ENCODE measurements at regions not wholly inside any gene's neighbourhood (a gene's known extent, or its start where the extent isn't known, plus 50 kb on each side); places are given as distances from the start of the nearest gene placed in this dataset.

GRCh38 chr3:159236321-159236720 is 434.5 kb downstream of the MFSD1 start:
- no peak overlapping the region for H3K27ac Mint-ChIP-seq
- H3K4me3 Mint-ChIP-seq, result no peak overlapping the region
- CTCF ChIA-PET, result interaction anchor here (1.3 to 1.5 kb wide), 2 partner anchors 16 to 390 kb away, joined by 3 to 4 read pairs; no protein-coding TSS in a partner anchor
- no peak for DNase-seq
- no peak for TF ChIP-seq CTCF (IDR thresholded peaks at IDR 0.05)
- H3K4me1 Mint-ChIP-seq (ENCODE audit: low read depth), result no peaks in the 10 kb centered on the region
- H3K27me3 Mint-ChIP-seq, result peaks cover 6% of the 10 kb centered on the region
- ATAC-seq, result no peak
- H3K9me3 Mint-ChIP-seq, result no peaks in the 10 kb centered on the region
- H3K36me3 Mint-ChIP-seq (ENCODE audit: low read depth), result no peaks in the 10 kb centered on the region
- POLR2A ChIA-PET, result no interaction called here
- intact Hi-C loops (cut with micrococcal nuclease), result no loop called here

- peaks cover 6% of the 10 kb centered on the region for H3K27me3 Mint-ChIP-seq
- no peak overlapping the region for H3K4me3 Mint-ChIP-seq
- CTCF ChIA-PET, result interaction anchor here (1.5 kb wide), 1 partner anchor 15 kb away, joined by 4 read pairs; no protein-coding TSS in a partner anchor
- TF ChIP-seq CTCF (IDR thresholded peaks at IDR 0.05), result no peak
- H3K36me3 Mint-ChIP-seq (ENCODE audit: low read depth), result no peaks in the 10 kb centered on the region
- H3K27ac Mint-ChIP-seq, result no peak overlapping the region
- no peaks in the 10 kb centered on the region for H3K4me1 Mint-ChIP-seq (ENCODE audit: low read depth)
- no peaks in the 10 kb centered on the region for H3K9me3 Mint-ChIP-seq
- intact Hi-C loops (cut with micrococcal nuclease), result no loop called here
- POLR2A ChIA-PET, result no interaction called here
- ATAC-seq (no peak), DNase-seq (no peak)
These were observed 435.4 kb downstream of the MFSD1 start for GRCh38 chr3:159237226-159237625.

- no peak overlapping the region for H3K27ac Mint-ChIP-seq
- TF ChIP-seq CTCF (IDR thresholded peaks at IDR 0.05), result no peak
- POLR2A ChIA-PET, result no interaction called here
- H3K4me1 Mint-ChIP-seq (ENCODE audit: low read depth), result no peaks in the 10 kb centered on the region
- no peak overlapping the region for H3K4me3 Mint-ChIP-seq
- no peaks in the 10 kb centered on the region for H3K9me3 Mint-ChIP-seq
- DNase-seq (no peak), ATAC-seq (no peak)
- H3K36me3 Mint-ChIP-seq (ENCODE audit: low read depth), result no peaks in the 10 kb centered on the region
- CTCF ChIA-PET, result interaction anchor here (0.8 to 0.9 kb wide), 2 partner anchors 22 to 394 kb away, joined by 3 to 5 read pairs; no protein-coding TSS in a partner anchor
- H3K27me3 Mint-ChIP-seq, result peaks cover 5% of the 10 kb centered on the region
- intact Hi-C loops (cut with micrococcal nuclease), result no loop called here
These were observed 436.8 kb downstream of the MFSD1 start for GRCh38 chr3:159238646-159239045.

- H3K27me3 Mint-ChIP-seq, result peaks cover 5% of the 10 kb centered on the region
- ATAC-seq (no peak), DNase-seq (no peak)
- intact Hi-C loops (cut with micrococcal nuclease), result no loop called here
- TF ChIP-seq CTCF (IDR thresholded peaks at IDR 0.05), result no peak
- H3K9me3 Mint-ChIP-seq, result no peaks in the 10 kb centered on the region
- no peak overlapping the region for H3K4me3 Mint-ChIP-seq
- no peaks in the 10 kb centered on the region for H3K4me1 Mint-ChIP-seq (ENCODE audit: low read depth)
- ChIA-PET POLR2A (no interaction called here), CTCF (interaction anchor here (0.8 to 0.9 kb wide), 2 partner anchors 21 to 394 kb away, joined by 3 to 5 read pairs; no protein-coding TSS in a partner anchor)
- no peaks in the 10 kb centered on the region for H3K36me3 Mint-ChIP-seq (ENCODE audit: low read depth)
- H3K27ac Mint-ChIP-seq, result no peak overlapping the region
These were observed 437.2 kb downstream of the MFSD1 start for GRCh38 chr3:159239059-159239458.

GRCh38 chr3:159244933-159245332 is 443.1 kb downstream of the MFSD1 start:
- intact Hi-C loops (cut with micrococcal nuclease), result no loop called here
- no peaks in the 10 kb centered on the region for H3K27me3 Mint-ChIP-seq
- TF ChIP-seq CTCF (IDR thresholded peaks at IDR 0.05), result no peak
- no peaks in the 10 kb centered on the region for H3K9me3 Mint-ChIP-seq
- DNase-seq, result no peak
- H3K36me3 Mint-ChIP-seq (ENCODE audit: low read depth), result no peaks in the 10 kb centered on the region
- ATAC-seq, result no peak
- H3K27ac Mint-ChIP-seq, result no peak overlapping the region
- H3K4me3 Mint-ChIP-seq, result no peak overlapping the region
- ChIA-PET POLR2A (no interaction called here), CTCF (no interaction called here)
- H3K4me1 Mint-ChIP-seq (ENCODE audit: low read depth), result no peaks in the 10 kb centered on the region
